ENCODE measurements at regions not wholly inside any gene's neighbourhood (a gene's known extent, or its start where the extent isn't known, plus 50 kb on each side); places are given as distances from the start of the nearest gene placed in this dataset.

DNA sequence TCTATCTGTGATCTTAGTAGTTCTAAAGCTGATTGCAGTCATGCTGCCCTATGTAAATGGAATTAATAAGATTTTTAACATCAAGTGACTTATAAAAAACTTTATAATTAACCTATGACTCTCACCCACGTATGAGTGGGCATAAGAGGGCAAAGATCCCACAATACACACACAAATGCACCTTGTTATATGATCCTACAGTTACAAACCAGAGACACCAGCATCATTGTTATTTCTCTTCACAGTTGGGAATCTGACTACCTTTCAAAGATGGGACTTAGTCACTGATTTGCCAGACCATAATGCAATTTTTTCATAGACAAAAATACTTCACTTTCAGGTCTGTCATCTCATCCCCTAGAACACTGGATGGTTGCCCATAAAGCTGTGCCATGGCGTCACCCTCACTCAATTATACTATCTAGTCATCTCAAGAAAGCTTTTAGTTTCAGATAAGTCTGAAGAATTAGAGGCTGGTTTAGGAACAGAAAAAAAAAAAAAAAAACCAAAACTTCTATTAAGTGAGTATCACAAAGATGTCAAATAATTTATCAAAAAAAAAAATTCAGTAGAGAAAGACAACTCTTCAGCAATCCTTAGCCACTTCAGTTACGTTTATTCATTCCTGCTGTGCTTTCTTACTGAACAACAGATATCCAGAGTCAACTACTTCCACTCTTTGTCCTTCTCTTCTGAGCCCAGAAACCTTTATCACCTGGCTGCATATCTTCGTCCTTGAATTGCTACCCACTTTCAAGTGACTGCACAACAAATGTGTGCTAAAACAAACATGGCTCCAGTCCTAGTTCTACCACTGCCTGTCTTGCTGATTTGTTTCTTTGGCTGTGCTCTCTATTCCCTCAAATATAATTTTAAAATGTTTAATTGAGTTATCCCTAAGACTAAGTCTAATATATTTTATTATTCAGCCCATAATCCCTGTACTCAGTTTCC lies 175.0 kb upstream of the CHRM2 start (continued):
- TF ChIP-seq HOXB13 (CRISPR knock-in tag; IDR thresholded peaks at IDR 0.05; ENCODE audit: low read depth) = no peak

DNA sequence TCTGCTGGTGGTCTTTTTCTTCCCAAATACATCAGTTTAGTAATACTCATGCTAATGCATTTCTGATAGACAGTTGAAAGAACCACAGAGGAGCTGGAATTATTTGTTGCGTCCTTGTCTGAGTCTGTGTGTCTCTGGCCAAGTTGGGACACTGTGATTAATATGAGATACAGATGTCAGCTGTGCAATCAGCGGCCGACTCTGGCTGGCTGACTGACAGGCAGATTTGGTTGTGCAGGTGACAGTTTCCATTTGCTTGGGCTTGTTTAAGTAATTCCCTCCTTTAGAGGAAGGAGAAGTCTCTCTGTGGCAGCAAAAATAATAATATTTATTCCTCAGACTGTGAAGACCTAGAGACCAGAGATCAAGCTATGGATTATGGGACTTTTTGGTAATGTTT lies 176.2 kb upstream of the CHRM2 start:
- ATAC-seq = no peak
- Histone ChIP-seq H3K9me3 (no peaks in the 10 kb centered on the region), H3K4me2 (no peak overlapping the region), H3K27ac (no peak overlapping the region), H3K4me1 (no peaks in the 10 kb centered on the region), H3K4me3 (no peak overlapping the region)
- ChIA-PET POLR2A (no interaction called here), CTCF (interaction anchor here (1.1 kb wide), 1 partner anchor 11 kb away, joined by 3 read pairs; no protein-coding TSS in a partner anchor)
- FAIRE-seq = no peak
- TF ChIP-seq CEBPB (IDR thresholded peaks at IDR 0.05) (no peak), ZSCAN20 (CRISPR knock-in tag; IDR thresholded peaks at IDR 0.05) (no peak), GATA3 (IDR thresholded peaks at IDR 0.05; ENCODE audit: borderline replicate concordance) (no peak), SREBF2 (IDR thresholded peaks at IDR 0.05) (no peak), HDAC2 (IDR thresholded peaks at IDR 0.05) (no peak), TP53 (CRISPR knock-in tag; IDR thresholded peaks at IDR 0.05) (no peak), CHD4 (IDR thresholded peaks at IDR 0.05; ENCODE audit: borderline replicate concordance) (no peak), HOXB13 (CRISPR knock-in tag; IDR thresholded peaks at IDR 0.05; ENCODE audit: low read depth) (no peak)
- TF ChIP-seq, protein P1, sequence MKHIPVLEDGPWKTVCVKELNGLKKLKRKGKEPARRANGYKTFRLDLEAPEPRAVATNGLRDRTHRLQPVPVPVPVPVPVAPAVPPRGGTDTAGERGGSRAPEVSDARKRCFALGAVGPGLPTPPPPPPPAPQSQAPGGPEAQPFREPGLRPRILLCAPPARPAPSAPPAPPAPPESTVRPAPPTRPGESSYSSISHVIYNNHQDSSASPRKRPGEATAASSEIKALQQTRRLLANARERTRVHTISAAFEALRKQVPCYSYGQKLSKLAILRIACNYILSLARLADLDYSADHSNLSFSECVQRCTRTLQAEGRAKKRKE (CRISPR knock-in tag; IDR thresholded peaks at IDR 0.05; ENCODE audit: low read depth) = no peak
- TF ChIP-seq, protein P2, sequence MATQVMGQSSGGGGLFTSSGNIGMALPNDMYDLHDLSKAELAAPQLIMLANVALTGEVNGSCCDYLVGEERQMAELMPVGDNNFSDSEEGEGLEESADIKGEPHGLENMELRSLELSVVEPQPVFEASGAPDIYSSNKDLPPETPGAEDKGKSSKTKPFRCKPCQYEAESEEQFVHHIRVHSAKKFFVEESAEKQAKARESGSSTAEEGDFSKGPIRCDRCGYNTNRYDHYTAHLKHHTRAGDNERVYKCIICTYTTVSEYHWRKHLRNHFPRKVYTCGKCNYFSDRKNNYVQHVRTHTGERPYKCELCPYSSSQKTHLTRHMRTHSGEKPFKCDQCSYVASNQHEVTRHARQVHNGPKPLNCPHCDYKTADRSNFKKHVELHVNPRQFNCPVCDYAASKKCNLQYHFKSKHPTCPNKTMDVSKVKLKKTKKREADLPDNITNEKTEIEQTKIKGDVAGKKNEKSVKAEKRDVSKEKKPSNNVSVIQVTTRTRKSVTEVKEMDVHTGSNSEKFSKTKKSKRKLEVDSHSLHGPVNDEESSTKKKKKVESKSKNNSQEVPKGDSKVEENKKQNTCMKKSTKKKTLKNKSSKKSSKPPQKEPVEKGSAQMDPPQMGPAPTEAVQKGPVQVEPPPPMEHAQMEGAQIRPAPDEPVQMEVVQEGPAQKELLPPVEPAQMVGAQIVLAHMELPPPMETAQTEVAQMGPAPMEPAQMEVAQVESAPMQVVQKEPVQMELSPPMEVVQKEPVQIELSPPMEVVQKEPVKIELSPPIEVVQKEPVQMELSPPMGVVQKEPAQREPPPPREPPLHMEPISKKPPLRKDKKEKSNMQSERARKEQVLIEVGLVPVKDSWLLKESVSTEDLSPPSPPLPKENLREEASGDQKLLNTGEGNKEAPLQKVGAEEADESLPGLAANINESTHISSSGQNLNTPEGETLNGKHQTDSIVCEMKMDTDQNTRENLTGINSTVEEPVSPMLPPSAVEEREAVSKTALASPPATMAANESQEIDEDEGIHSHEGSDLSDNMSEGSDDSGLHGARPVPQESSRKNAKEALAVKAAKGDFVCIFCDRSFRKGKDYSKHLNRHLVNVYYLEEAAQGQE (IDR thresholded peaks at IDR 0.05) = no peak
- TF ChIP-seq, protein P3, sequence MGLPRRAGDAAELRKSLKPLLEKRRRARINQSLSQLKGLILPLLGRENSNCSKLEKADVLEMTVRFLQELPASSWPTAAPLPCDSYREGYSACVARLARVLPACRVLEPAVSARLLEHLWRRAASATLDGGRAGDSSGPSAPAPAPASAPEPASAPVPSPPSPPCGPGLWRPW (IDR thresholded peaks at IDR 0.05) = no peak
- WGBS (ENCODE audit: missing lambda C conversion rate) = 3% methylated on average over 3 of the region's 3 CpGs
- DNase-seq (ENCODE audit: low read depth in 1 of 2, low spot score in 1 of 2) = no peak

DNA sequence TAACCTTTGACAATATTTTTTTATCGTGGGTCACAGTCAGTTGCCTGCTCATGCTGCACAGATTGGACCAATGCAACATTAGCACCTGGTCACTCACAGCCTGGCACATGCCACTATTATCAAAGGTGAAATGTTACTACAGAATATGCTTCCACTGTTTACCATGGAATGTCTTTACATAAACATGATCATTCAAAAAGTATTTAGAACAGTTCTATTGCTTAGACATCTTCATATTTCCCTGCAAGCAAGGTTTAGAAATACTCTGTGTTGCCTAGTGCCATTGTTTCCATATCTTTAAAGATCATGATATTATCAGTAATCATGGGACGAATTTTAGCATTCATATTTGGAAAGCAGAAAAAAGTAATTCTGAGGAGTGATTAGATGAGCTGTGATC lies 179.9 kb upstream of the CHRM2 start:
- no peak for DNase-seq (ENCODE audit: low read depth in 1 of 2, low spot score in 1 of 2)
- ChIA-PET CTCF (interaction anchor here (1.1 to 2.1 kb wide), 3 partner anchors 11 to 239 kb away, joined by 3 to 5 read pairs (median 3); no protein-coding TSS in a partner anchor), POLR2A (no interaction called here)
- no peaks in the 10 kb centered on the region for H3K4me1 ChIP-seq
- no peak overlapping the region for H3K4me2 ChIP-seq
- no peak overlapping the region for H3K4me3 ChIP-seq
- FAIRE-seq = no peak
- H3K27ac ChIP-seq = no peak overlapping the region
- WGBS (ENCODE audit: missing lambda C conversion rate) = 3% methylated on average over 2 of the region's 2 CpGs
- no peaks in the 10 kb centered on the region for H3K9me3 ChIP-seq
- ATAC-seq = no peak
- TF ChIP-seq CHD4 (IDR thresholded peaks at IDR 0.05; ENCODE audit: borderline replicate concordance) (no peak), HOXB13 (CRISPR knock-in tag; IDR thresholded peaks at IDR 0.05; ENCODE audit: low read depth) (no peak), HEYL (CRISPR knock-in tag; IDR thresholded peaks at IDR 0.05) (no peak), CHD2 (IDR thresholded peaks at IDR 0.05; ENCODE audit: low read length, partially characterized antibody) (no peak), MAFK (IDR thresholded peaks at IDR 0.05; ENCODE audit: partially characterized antibody) (no peak), NPAS2 (CRISPR knock-in tag; IDR thresholded peaks at IDR 0.05; ENCODE audit: borderline replicate concordance) (no peak), ZNF302 (CRISPR knock-in tag; IDR thresholded peaks at IDR 0.05) (no peak), ZFP36 (IDR thresholded peaks at IDR 0.05; ENCODE audit: borderline replicate concordance, partially characterized antibody) (no peak), BHLHE40 (IDR thresholded peaks at IDR 0.05; ENCODE audit: low read depth, low read length) (no peak), FOSB (CRISPR knock-in tag; IDR thresholded peaks at IDR 0.05) (no peak), RCOR1 (IDR thresholded peaks at IDR 0.05; ENCODE audit: low read depth, low read length) (no peak), EHMT2 (IDR thresholded peaks at IDR 0.05; ENCODE audit: low read depth) (no peak), CBX2 (IDR thresholded peaks at IDR 0.05; ENCODE audit: borderline replicate concordance, low read depth) (no peak)
- TF ChIP-seq, protein P4, sequence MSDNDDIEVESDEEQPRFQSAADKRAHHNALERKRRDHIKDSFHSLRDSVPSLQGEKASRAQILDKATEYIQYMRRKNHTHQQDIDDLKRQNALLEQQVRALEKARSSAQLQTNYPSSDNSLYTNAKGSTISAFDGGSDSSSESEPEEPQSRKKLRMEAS (IDR thresholded peaks at IDR 0.05) = no peak
- TF ChIP-seq, protein P2 (IDR thresholded peaks at IDR 0.05) = no peak
- TF ChIP-seq, protein P5, sequence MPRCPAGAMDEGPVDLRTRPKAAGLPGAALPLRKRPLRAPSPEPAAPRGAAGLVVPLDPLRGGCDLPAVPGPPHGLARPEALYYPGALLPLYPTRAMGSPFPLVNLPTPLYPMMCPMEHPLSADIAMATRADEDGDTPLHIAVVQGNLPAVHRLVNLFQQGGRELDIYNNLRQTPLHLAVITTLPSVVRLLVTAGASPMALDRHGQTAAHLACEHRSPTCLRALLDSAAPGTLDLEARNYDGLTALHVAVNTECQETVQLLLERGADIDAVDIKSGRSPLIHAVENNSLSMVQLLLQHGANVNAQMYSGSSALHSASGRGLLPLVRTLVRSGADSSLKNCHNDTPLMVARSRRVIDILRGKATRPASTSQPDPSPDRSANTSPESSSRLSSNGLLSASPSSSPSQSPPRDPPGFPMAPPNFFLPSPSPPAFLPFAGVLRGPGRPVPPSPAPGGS (IDR thresholded peaks at IDR 0.05) = no peak
